ENCODE measurements at regions not wholly inside any gene's neighbourhood (a gene's known extent, or its start where the extent isn't known, plus 50 kb on each side); places are given as distances from the start of the nearest gene placed in this dataset.

- H3K4me3 ChIP-seq (ENCODE audit: low read depth, low read length, poor library complexity, severe bottlenecking), result no peak overlapping the region
- H3K9me2 ChIP-seq (ENCODE audit: low read depth, low read length), result no peaks in the 10 kb centered on the region
- no peak overlapping the region for H2AFZ ChIP-seq (ENCODE audit: low read length)
- no peak overlapping the region for H3K9ac ChIP-seq (ENCODE audit: low read length)
- TF ChIP-seq EZH2 (IDR thresholded peaks at IDR 0.05; ENCODE audit: borderline replicate concordance, low read length) (no peak), CTCF (IDR thresholded peaks at IDR 0.05; ENCODE audit: low read length) (no peak)
- no peaks in the 10 kb centered on the region for H3F3A ChIP-seq (ENCODE audit: insufficient read depth, low read length)
- H3K27ac ChIP-seq (ENCODE audit: low read depth, low read length, poor library complexity, severe bottlenecking), result no peak overlapping the region
- H4K20me1 ChIP-seq (ENCODE audit: insufficient read depth, low read length), result no peaks in the 10 kb centered on the region
- no peak overlapping the region for H3K4me2 ChIP-seq (ENCODE audit: low read length)
- no peaks in the 10 kb centered on the region for H3K79me2 ChIP-seq (ENCODE audit: insufficient read depth, low read length)
- H3K36me3 ChIP-seq (ENCODE audit: insufficient read depth, low read length), result no peaks in the 10 kb centered on the region
- no peaks in the 10 kb centered on the region for H3K9me3 ChIP-seq (ENCODE audit: low read length)
- no peaks in the 10 kb centered on the region for H3K27me3 ChIP-seq (ENCODE audit: insufficient read depth, low read length)
- H3K4me1 ChIP-seq (ENCODE audit: insufficient read depth, low read length, severe bottlenecking), result no peaks in the 10 kb centered on the region
Measured at GRCh38 chrX:5307416-5307815, 921.3 kb downstream of the NLGN4X start.

- no peak overlapping the region for H3K27ac ChIP-seq (ENCODE audit: low read depth, low read length, poor library complexity, severe bottlenecking)
- H3K9me2 ChIP-seq (ENCODE audit: low read depth, low read length), result no peaks in the 10 kb centered on the region
- no peak overlapping the region for H3K9ac ChIP-seq (ENCODE audit: low read length)
- no peak for TF ChIP-seq CTCF (IDR thresholded peaks at IDR 0.05; ENCODE audit: low read length)
- TF ChIP-seq EZH2 (IDR thresholded peaks at IDR 0.05; ENCODE audit: borderline replicate concordance, low read length), result no peak
- no peaks in the 10 kb centered on the region for H3K9me3 ChIP-seq (ENCODE audit: low read length)
- H3K79me2 ChIP-seq (ENCODE audit: insufficient read depth, low read length), result no peaks in the 10 kb centered on the region
- H4K20me1 ChIP-seq (ENCODE audit: insufficient read depth, low read length), result no peaks in the 10 kb centered on the region
- H3K4me1 ChIP-seq (ENCODE audit: insufficient read depth, low read length, severe bottlenecking), result no peaks in the 10 kb centered on the region
- H3K27me3 ChIP-seq (ENCODE audit: insufficient read depth, low read length), result no peaks in the 10 kb centered on the region
- H3K4me2 ChIP-seq (ENCODE audit: low read length), result no peak overlapping the region
- no peaks in the 10 kb centered on the region for H3F3A ChIP-seq (ENCODE audit: insufficient read depth, low read length)
- H3K36me3 ChIP-seq (ENCODE audit: insufficient read depth, low read length), result no peaks in the 10 kb centered on the region
- H2AFZ ChIP-seq (ENCODE audit: low read length), result no peak overlapping the region
- H3K4me3 ChIP-seq (ENCODE audit: low read depth, low read length, poor library complexity, severe bottlenecking), result no peak overlapping the region
Measured at GRCh38 chrX:5306654-5307121, 922.0 kb downstream of the NLGN4X start.

- H3F3A ChIP-seq (ENCODE audit: insufficient read depth, low read length), result no peaks in the 10 kb centered on the region
- H3K4me2 ChIP-seq (ENCODE audit: low read length), result no peak overlapping the region
- no peak overlapping the region for H3K4me3 ChIP-seq (ENCODE audit: low read depth, low read length, poor library complexity, severe bottlenecking)
- H3K9ac ChIP-seq (ENCODE audit: low read length), result no peak overlapping the region
- H3K9me3 ChIP-seq (ENCODE audit: low read length), result no peaks in the 10 kb centered on the region
- no peaks in the 10 kb centered on the region for H4K20me1 ChIP-seq (ENCODE audit: insufficient read depth, low read length)
- H3K36me3 ChIP-seq (ENCODE audit: insufficient read depth, low read length), result no peaks in the 10 kb centered on the region
- H2AFZ ChIP-seq (ENCODE audit: low read length), result no peak overlapping the region
- no peaks in the 10 kb centered on the region for H3K27me3 ChIP-seq (ENCODE audit: insufficient read depth, low read length)
- H3K4me1 ChIP-seq (ENCODE audit: insufficient read depth, low read length, severe bottlenecking), result no peaks in the 10 kb centered on the region
- no peaks in the 10 kb centered on the region for H3K79me2 ChIP-seq (ENCODE audit: insufficient read depth, low read length)
- no peak overlapping the region for H3K27ac ChIP-seq (ENCODE audit: low read depth, low read length, poor library complexity, severe bottlenecking)
- TF ChIP-seq EZH2 (IDR thresholded peaks at IDR 0.05; ENCODE audit: borderline replicate concordance, low read length), result no peak
- TF ChIP-seq CTCF (IDR thresholded peaks at IDR 0.05; ENCODE audit: low read length), result no peak
- no peaks in the 10 kb centered on the region for H3K9me2 ChIP-seq (ENCODE audit: low read depth, low read length)
Measured at GRCh38 chrX:5305452-5305851, 923.2 kb downstream of the NLGN4X start.

All from OCI-LY1 (cell line).